Fibroblast of pulmonary artery (primary cell): ENCODE measurements at regions not wholly inside any gene's neighbourhood (a gene's known extent, or its start where the extent isn't known, plus 50 kb on each side); places are given as distances from the start of the nearest gene placed in this dataset.

Experiments
- DNase-seq: peaks from one replicate; pipeline ENCODE4 v3.0.0-alpha.2; 2010; ENCODE audit warnings: low read depth
- H3K4me3 ChIP-seq: replicated peaks from 2 replicates; pipeline ENCODE4 v1.5.1; 2011; ENCODE audit warnings: low read depth, mild to moderate bottlenecking, control low read depth, low read length, moderate library complexity
- CTCF ChIP-seq: IDR thresholded peaks from 2 replicates; pipeline ENCODE4 v1.5.1; 2011; ENCODE audit warnings: mild to moderate bottlenecking, control low read depth, low read length, inconsistent platforms; ENCODE audit errors: missing control alignments

DNA sequence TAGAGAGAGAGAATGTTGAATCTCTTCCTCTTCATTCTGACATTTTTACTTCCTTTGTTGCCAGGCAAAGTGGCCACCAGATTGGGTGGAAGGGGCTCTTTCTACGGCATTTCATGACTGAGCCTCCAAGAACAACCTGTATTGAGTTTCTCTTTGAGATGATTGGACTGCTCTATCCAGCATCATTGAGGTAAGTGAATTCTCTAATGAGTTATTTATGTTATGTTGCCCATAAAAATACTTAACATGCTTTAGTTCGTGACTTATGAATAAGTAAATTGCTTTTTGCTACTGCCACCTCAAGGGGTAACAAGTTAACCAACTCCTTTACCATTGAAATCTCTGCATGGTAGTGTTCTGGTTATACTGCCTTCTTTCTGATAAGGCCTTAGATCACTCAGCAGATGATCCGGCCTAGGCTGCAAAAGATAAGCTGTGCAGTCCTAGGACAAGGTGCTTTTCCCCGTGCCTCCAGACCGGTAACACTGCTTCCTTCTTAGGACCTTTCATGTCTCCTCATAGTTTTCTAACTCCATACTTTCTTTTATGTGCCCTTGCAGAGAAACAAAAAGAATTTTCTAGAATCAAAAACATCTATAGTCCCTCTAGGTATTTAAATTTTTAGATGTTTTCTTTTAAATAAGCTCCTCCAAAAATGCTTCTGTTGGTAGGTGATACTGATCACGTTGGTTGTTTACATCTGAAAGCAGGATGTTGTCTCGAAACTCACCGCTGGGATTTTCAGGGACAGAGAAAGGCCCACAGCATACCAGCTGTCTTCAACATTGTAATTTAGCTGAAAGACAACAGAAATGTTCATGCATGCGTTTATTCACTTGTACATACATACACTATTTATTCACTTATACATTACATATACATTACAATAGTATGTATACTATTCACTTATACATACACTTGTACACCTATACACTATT lies 157.1 kb upstream of the RBPJ start:
- H3K4me3 ChIP-seq, result no peak overlapping the region
- DNase-seq, result no peak
- no peak for TF ChIP-seq CTCF

DNA sequence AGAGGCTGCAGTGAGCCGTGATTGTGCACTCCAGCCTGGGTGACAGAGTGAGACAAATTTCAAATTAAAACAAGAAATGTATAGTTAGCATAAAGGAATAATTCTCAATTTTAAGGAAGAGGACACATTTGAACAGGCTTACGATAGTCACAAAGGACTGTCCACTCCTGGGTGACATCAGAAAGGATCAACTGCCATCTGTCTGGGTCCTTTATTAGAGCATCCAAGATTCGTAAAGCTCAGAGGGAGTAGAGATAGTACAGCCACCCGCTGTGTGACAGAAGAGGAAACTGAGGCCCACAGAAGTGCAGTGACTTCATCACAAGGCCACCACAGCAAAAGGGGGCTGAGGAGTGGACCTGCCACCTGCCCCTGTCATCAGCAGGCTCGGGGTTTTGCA lies 149.3 kb upstream of the RBPJ start:
- no peak for DNase-seq
- H3K4me3 ChIP-seq, result no peak overlapping the region
- no peak for TF ChIP-seq CTCF

DNA sequence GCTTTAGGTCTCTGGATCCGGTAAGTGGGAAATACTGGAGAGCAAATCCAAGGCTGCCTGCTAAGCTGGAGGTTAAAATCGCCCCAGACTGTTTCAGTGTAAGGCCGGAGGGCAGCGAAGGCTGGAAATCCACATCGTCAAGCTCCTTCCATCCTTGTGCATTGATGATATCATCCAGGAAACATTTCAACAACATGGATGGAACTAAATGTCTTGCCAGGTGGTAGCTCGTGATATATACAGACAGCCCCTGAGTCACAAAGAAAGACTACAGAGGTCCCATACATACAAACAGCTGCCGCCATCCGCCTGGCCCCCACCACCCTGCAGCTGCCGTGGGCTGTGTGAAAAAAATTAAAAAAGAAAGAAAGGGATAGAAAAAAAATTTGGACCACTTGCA lies 148.9 kb upstream of the RBPJ start:
- peak; percentile 81 for DNase-seq
- no peak overlapping the region for H3K4me3 ChIP-seq
- TF ChIP-seq CTCF, result no peak

GRCh38 chr4:26173619-26174018 lies 147.2 kb upstream of the RBPJ start:
- TF ChIP-seq CTCF, result no peak
- H3K4me3 ChIP-seq, result no peak overlapping the region
- no peak for DNase-seq

DNA sequence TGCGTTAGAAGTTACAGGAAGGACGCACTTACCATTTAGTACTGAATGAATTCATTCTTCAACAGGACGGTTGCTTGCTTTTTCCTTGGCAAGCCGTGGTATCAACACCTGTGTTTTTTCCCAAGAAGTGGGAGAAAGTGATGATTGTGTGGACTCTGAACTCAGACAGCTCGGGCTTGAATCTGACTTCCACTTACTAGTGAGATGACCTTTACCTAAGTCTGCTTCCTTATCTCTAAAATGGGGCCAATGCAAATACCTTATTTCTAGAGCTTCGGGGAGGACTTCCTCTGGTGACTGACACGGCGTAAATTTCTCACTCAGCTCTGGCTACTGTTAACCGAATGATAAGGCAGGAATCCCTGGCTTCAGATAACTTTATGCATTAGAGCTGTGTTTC lies 146.8 kb upstream of the RBPJ start:
- peak; percentile 24 for DNase-seq
- TF ChIP-seq CTCF, result no peak
- no peak overlapping the region for H3K4me3 ChIP-seq

DNA sequence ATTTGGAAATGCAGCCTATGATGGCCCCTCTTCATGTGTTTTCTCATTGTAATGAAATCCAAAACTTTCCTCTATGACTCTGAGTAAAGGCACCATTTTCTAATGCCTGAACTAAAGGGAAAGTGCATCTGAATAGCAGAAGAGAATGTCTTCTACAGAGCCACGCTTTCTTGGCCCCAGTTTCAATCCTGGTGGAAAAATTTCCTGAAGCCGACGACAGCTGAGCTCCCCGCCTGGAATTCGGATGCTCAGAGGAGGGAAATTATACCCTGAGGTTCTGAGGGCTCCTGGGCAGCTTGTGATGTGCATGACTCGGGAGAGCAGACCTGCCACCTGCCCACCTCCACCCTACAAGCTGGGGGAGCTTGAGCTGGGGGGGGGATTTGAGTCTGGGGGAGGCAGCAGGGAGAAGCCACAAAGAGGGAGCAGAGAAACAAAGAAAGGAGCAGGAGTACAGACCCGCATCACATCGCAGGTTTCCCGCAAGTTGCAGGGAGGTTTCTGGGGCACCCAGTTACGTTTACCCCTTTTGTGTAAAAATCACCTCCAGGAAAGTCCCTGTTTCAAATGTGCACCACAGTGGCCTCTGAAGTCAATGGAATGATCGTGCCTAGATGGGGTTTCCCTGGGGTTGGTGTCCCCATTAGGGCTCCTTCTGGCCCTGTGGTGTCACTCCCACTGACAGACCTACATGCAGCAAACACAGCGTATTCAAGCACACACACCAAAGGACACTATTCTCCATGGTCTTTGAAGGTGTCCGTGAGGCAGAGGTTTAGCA lies 145.6 kb upstream of the RBPJ start:
- DNase-seq, result no peak
- H3K4me3 ChIP-seq, result no peak overlapping the region
- no peak for TF ChIP-seq CTCF
